ENCODE measurements at regions not wholly inside any gene's neighbourhood (a gene's known extent, or its start where the extent isn't known, plus 50 kb on each side); places are given as distances from the start of the nearest gene placed in this dataset.

- peak; percentile 16 for DNase-seq
These were observed 58.0 kb upstream of the FAM20A start for GRCh38 chr17:68658999-68659780.

GRCh38 chr17:68657576-68657975 is 56.4 kb upstream of the FAM20A start:
- DNase-seq: no peak

- DNase-seq: no peak
These were observed 56.0 kb upstream of the FAM20A start for GRCh38 chr17:68657166-68657565.

- DNase-seq: no peak
These were observed 55.5 kb upstream of the FAM20A start for GRCh38 chr17:68656666-68657065.

Measured in NCI-H2171 treated with DMSO at 0.1 percent for 48 hours (cell line).